ENCODE measurements at regions not wholly inside any gene's neighbourhood (a gene's known extent, or its start where the extent isn't known, plus 50 kb on each side); places are given as distances from the start of the nearest gene placed in this dataset.

GRCh38 chr18:60146220-60146960, 226.2 kb downstream of the MC4R start:
- no peak for ATAC-seq (ENCODE audit: insufficient read depth, low FRiP score)
- WGBS, 2 donors = 84 to 86% methylated on average over 11 of the region's 11 CpGs
- Histone ChIP-seq H3K9ac (ENCODE audit: insufficient read depth in 1 of 2, low read length in 2 of 2) (no peak overlapping the region), H3K9me3 (ENCODE audit: control insufficient read depth in 4 of 4, insufficient read depth in 3 of 4, low read length in 3 of 4) (no peaks in the 10 kb centered on the region), H3K4me3 (no peak overlapping the region), H3K36me3 (ENCODE audit: control insufficient read depth in 4 of 4, insufficient read depth in 4 of 4, low read length in 4 of 4) (no peaks in the 10 kb centered on the region), H3K27me3 (ENCODE audit: control insufficient read depth in 3 of 3, insufficient read depth in 3 of 3, low read length in 2 of 3) (no peaks in the 10 kb centered on the region), H3K4me1 (ENCODE audit: control insufficient read depth in 5 of 5, insufficient read depth in 5 of 5, low read length in 5 of 5) (peaks cover 0 to 9% (median 3%) of the 10 kb centered on the region in 5 donors), H3K27ac (ENCODE audit: low read depth in 1 of 2, low read length in 1 of 2) (no peak overlapping the region)
- DNase-seq = no peak
- no peak for TF ChIP-seq CTCF (IDR thresholded peaks at IDR 0.05; ENCODE audit: control extremely low read depth, extremely low read depth)

- Histone ChIP-seq H3K4me3 (no peak overlapping the region), H3K4me1 (ENCODE audit: control insufficient read depth in 5 of 5, insufficient read depth in 5 of 5, low read length in 5 of 5) (peaks cover 0 to 9% (median 3%) of the 10 kb centered on the region in 5 donors), H3K27me3 (ENCODE audit: control insufficient read depth in 3 of 3, insufficient read depth in 3 of 3, low read length in 2 of 3) (no peaks in the 10 kb centered on the region), H3K9ac (ENCODE audit: insufficient read depth in 1 of 2, low read length in 2 of 2) (no peak overlapping the region), H3K36me3 (ENCODE audit: control insufficient read depth in 4 of 4, insufficient read depth in 4 of 4, low read length in 4 of 4) (no peaks in the 10 kb centered on the region), H3K9me3 (ENCODE audit: control insufficient read depth in 4 of 4, insufficient read depth in 3 of 4, low read length in 3 of 4) (no peaks in the 10 kb centered on the region), H3K27ac (ENCODE audit: low read depth in 1 of 2, low read length in 1 of 2) (no peak overlapping the region)
- 83 to 89% methylated on average over 2 of the region's 2 CpGs for WGBS, 2 donors
- no peak for TF ChIP-seq CTCF (IDR thresholded peaks at IDR 0.05; ENCODE audit: control extremely low read depth, extremely low read depth)
- ATAC-seq (ENCODE audit: insufficient read depth, low FRiP score) (no peak), DNase-seq (no peak)
Measured at GRCh38 chr18:60145776-60146175, 226.8 kb downstream of the MC4R start.

GRCh38 chr18:60134806-60135205, 235.0 kb downstream of the PMAIP1 start:
- no peak overlapping the region for H3K4me3 ChIP-seq
- no peak overlapping the region for H3K27ac ChIP-seq (ENCODE audit: low read depth in 1 of 2, low read length in 1 of 2)
- no peaks in the 10 kb centered on the region for H3K4me1 ChIP-seq (ENCODE audit: control insufficient read depth in 5 of 5, insufficient read depth in 5 of 5, low read length in 5 of 5)
- H3K9ac ChIP-seq (ENCODE audit: insufficient read depth in 1 of 2, low read length in 2 of 2) = no peak overlapping the region
- WGBS, 2 donors = 83 to 92% methylated on average over 1 of the region's 1 CpG
- no peak for ATAC-seq (ENCODE audit: insufficient read depth, low FRiP score)
- TF ChIP-seq CTCF (IDR thresholded peaks at IDR 0.05; ENCODE audit: control extremely low read depth, extremely low read depth) = no peak
- H3K36me3 ChIP-seq (ENCODE audit: control insufficient read depth in 4 of 4, insufficient read depth in 4 of 4, low read length in 4 of 4) = no peaks in the 10 kb centered on the region
- H3K27me3 ChIP-seq (ENCODE audit: control insufficient read depth in 3 of 3, insufficient read depth in 3 of 3, low read length in 2 of 3) = no peaks in the 10 kb centered on the region
- peaks cover 0 to 2% (median 1%) of the 10 kb centered on the region in 4 donors for H3K9me3 ChIP-seq (ENCODE audit: control insufficient read depth in 4 of 4, insufficient read depth in 3 of 4, low read length in 3 of 4)
- no peak for DNase-seq

GRCh38 chr18:60130284-60130683, 230.5 kb downstream of the PMAIP1 start:
- Histone ChIP-seq H3K9me3 (ENCODE audit: control insufficient read depth in 4 of 4, insufficient read depth in 3 of 4, low read length in 3 of 4) (peaks cover 0 to 4% (median 0%) of the 10 kb centered on the region in 4 donors), H3K9ac (ENCODE audit: insufficient read depth in 1 of 2, low read length in 2 of 2) (no peak overlapping the region), H3K4me1 (ENCODE audit: control insufficient read depth in 5 of 5, insufficient read depth in 5 of 5, low read length in 5 of 5) (no peaks in the 10 kb centered on the region), H3K4me3 (no peak overlapping the region), H3K36me3 (ENCODE audit: control insufficient read depth in 4 of 4, insufficient read depth in 4 of 4, low read length in 4 of 4) (no peaks in the 10 kb centered on the region), H3K27me3 (ENCODE audit: control insufficient read depth in 3 of 3, insufficient read depth in 3 of 3, low read length in 2 of 3) (no peaks in the 10 kb centered on the region), H3K27ac (ENCODE audit: low read depth in 1 of 2, low read length in 1 of 2) (no peak overlapping the region)
- ATAC-seq (ENCODE audit: insufficient read depth, low FRiP score) (no peak), DNase-seq (no peak)
- TF ChIP-seq CTCF (IDR thresholded peaks at IDR 0.05; ENCODE audit: control extremely low read depth, extremely low read depth) = no peak
